ENCODE measurements at regions not wholly inside any gene's neighbourhood (a gene's known extent, or its start where the extent isn't known, plus 50 kb on each side); places are given as distances from the start of the nearest gene placed in this dataset.

- TF ChIP-seq POU2F2 (IDR thresholded peaks at IDR 0.05; ENCODE audit: low read depth, low read length) (no peak), POLR2A (IDR thresholded peaks at IDR 0.05; ENCODE audit: low read depth, low read length) (no peak), POLR2AphosphoS5 (IDR thresholded peaks at IDR 0.05; ENCODE audit: low read depth, low read length) (no peak), TAF1 (IDR thresholded peaks at IDR 0.05; ENCODE audit: low read depth, low read length) (no peak), PAX5 (IDR thresholded peaks at IDR 0.05; ENCODE audit: insufficient read depth, low read length, severe bottlenecking) (no peak), SPI1 (IDR thresholded peaks at IDR 0.05; ENCODE audit: low read depth, low read length) (no peak)
Measured at GRCh38 chrX:66328950-66329596, 165.0 kb downstream of the HEPH start.

DNA sequence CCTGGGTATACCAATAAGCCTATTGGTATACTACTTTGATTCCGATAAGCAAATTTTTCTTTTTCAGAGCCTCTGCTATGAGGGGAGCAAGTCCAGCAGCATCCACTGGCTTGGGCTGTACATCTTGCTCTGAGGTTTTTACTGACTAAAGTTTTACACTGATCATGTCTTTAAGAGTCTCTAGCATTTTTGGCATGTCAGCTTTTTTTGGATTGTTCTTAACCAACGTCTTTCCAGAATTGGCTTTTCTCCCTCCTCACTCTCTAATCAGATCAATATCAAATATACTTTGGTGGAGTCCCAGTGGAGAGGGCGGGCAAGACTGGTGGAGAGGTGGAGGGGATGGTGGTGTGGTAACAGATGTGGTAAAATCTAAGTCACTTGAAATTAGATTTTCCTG lies 196.8 kb downstream of the HEPH start:
- TF ChIP-seq SPI1 (IDR thresholded peaks at IDR 0.05; ENCODE audit: low read depth, low read length) (no peak), TAF1 (IDR thresholded peaks at IDR 0.05; ENCODE audit: low read depth, low read length) (no peak), POU2F2 (IDR thresholded peaks at IDR 0.05; ENCODE audit: low read depth, low read length) (no peak), PAX5 (IDR thresholded peaks at IDR 0.05; ENCODE audit: insufficient read depth, low read length, severe bottlenecking) (no peak), POLR2A (IDR thresholded peaks at IDR 0.05; ENCODE audit: low read depth, low read length) (no peak), POLR2AphosphoS5 (IDR thresholded peaks at IDR 0.05; ENCODE audit: low read depth, low read length) (no peak)
- no peak for FAIRE-seq
- DNase-seq (ENCODE audit: insufficient read length, low spot score) = no peak

More at GRCh38 chrX:66328950-66329596, 165.0 kb downstream of the HEPH start:
- no peak for DNase-seq (ENCODE audit: insufficient read length, low spot score)
- no peak for FAIRE-seq

- no peak for TF ChIP-seq PAX5 (IDR thresholded peaks at IDR 0.05; ENCODE audit: insufficient read depth, low read length, severe bottlenecking)
- TF ChIP-seq POLR2A (IDR thresholded peaks at IDR 0.05; ENCODE audit: low read depth, low read length) = no peak
- no peak for TF ChIP-seq TAF1 (IDR thresholded peaks at IDR 0.05; ENCODE audit: low read depth, low read length)
- no peak for TF ChIP-seq POLR2AphosphoS5 (IDR thresholded peaks at IDR 0.05; ENCODE audit: low read depth, low read length)
- TF ChIP-seq SPI1 (IDR thresholded peaks at IDR 0.05; ENCODE audit: low read depth, low read length) = no peak
- no peak for TF ChIP-seq POU2F2 (IDR thresholded peaks at IDR 0.05; ENCODE audit: low read depth, low read length)
- DNase-seq (ENCODE audit: insufficient read length, low spot score) = no peak
- FAIRE-seq = no peak
Measured at GRCh38 chrX:66384722-66385121, 220.7 kb downstream of the HEPH start.

DNA sequence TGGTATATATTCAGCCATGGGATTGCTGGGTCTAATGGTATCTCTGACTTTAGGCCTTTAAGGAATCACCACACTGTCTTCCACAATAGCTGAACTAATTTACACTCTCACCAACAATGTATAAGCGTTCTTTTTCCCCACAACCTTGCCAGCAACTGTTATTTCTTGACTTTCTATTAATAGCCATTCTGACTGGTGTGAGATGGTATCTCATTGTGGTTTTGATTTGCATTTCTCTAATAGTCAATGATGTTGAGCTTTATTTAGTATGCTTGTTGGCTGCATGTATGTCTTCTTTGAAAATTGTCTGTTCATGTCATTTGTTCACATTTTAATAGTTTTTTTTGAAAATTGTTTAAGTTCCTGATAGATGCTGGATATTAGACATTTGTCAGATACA lies 235.2 kb downstream of the HEPH start:
- DNase-seq (ENCODE audit: insufficient read length, low spot score) (no peak), FAIRE-seq (no peak)
- TF ChIP-seq TAF1 (IDR thresholded peaks at IDR 0.05; ENCODE audit: low read depth, low read length) (no peak), POLR2A (IDR thresholded peaks at IDR 0.05; ENCODE audit: low read depth, low read length) (no peak), POU2F2 (IDR thresholded peaks at IDR 0.05; ENCODE audit: low read depth, low read length) (no peak), POLR2AphosphoS5 (IDR thresholded peaks at IDR 0.05; ENCODE audit: low read depth, low read length) (no peak), SPI1 (IDR thresholded peaks at IDR 0.05; ENCODE audit: low read depth, low read length) (no peak), PAX5 (IDR thresholded peaks at IDR 0.05; ENCODE audit: insufficient read depth, low read length, severe bottlenecking) (no peak)

DNA sequence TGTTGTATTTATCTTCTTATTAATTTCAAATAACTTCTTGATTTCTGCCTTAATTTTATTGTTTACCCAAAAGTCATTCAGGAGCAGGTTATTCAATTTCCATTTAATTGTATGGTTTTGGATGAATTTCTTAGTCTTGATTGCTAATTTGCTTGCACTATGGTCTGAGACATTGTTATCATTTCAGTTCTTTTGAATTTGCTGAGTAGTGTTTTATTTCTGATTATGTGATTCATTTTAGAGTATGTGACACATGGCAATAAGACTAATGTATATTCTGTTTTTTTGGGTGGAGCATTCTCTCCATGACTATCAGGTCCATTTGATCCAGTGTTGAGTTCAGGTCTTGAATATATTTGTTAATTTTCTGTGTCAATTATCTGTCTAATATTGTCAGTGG lies 236.7 kb downstream of the EDA2R start:
- no peak for FAIRE-seq
- no peak for DNase-seq (ENCODE audit: insufficient read length, low spot score)
- TF ChIP-seq PAX5 (IDR thresholded peaks at IDR 0.05; ENCODE audit: insufficient read depth, low read length, severe bottlenecking) (no peak), TAF1 (IDR thresholded peaks at IDR 0.05; ENCODE audit: low read depth, low read length) (no peak), POLR2A (IDR thresholded peaks at IDR 0.05; ENCODE audit: low read depth, low read length) (no peak)

- TF ChIP-seq TAF1 (IDR thresholded peaks at IDR 0.05; ENCODE audit: low read depth, low read length) = no peak
- no peak for TF ChIP-seq POU2F2 (IDR thresholded peaks at IDR 0.05; ENCODE audit: low read depth, low read length)
- peak; percentile 24; the same call in 1 of the 2 replicates for TF ChIP-seq SPI1 (IDR thresholded peaks at IDR 0.05; ENCODE audit: low read depth, low read length)
- no peak for TF ChIP-seq POLR2A (IDR thresholded peaks at IDR 0.05; ENCODE audit: low read depth, low read length)
- TF ChIP-seq POLR2AphosphoS5 (IDR thresholded peaks at IDR 0.05; ENCODE audit: low read depth, low read length) = no peak
- TF ChIP-seq PAX5 (IDR thresholded peaks at IDR 0.05; ENCODE audit: insufficient read depth, low read length, severe bottlenecking) = no peak
- FAIRE-seq (no peak), DNase-seq (ENCODE audit: insufficient read length, low spot score) (no peak)
Measured at GRCh38 chrX:66408507-66408906, 230.4 kb downstream of the EDA2R start.

DNA sequence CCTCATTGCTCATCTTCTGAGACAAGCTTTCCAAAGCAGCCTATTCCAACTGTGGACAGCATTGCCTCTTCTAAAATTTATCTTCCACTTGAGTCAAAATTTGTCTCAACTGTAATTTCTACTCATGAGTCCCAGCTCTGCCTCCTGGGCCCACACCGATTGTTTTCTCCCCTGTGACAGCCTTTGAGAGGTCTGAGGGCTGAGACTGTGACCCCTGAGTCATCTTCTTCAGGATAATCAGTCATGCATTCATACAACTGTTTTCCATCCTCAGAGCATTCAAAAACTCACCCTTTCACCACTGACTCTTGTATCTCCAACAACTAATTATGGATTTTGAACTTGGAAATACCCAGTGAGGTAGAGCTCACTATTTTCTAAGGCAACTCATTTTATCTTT lies 228.1 kb downstream of the EDA2R start:
- TF ChIP-seq SPI1 (IDR thresholded peaks at IDR 0.05; ENCODE audit: low read depth, low read length) (no peak), POLR2A (IDR thresholded peaks at IDR 0.05; ENCODE audit: low read depth, low read length) (no peak), TAF1 (IDR thresholded peaks at IDR 0.05; ENCODE audit: low read depth, low read length) (no peak), POU2F2 (IDR thresholded peaks at IDR 0.05; ENCODE audit: low read depth, low read length) (no peak), PAX5 (IDR thresholded peaks at IDR 0.05; ENCODE audit: insufficient read depth, low read length, severe bottlenecking) (no peak), POLR2AphosphoS5 (IDR thresholded peaks at IDR 0.05; ENCODE audit: low read depth, low read length) (no peak)
- FAIRE-seq = no peak
- DNase-seq (ENCODE audit: insufficient read length, low spot score) = no peak
